ENCODE measurements at regions not wholly inside any gene's neighbourhood (a gene's known extent, or its start where the extent isn't known, plus 50 kb on each side); places are given as distances from the start of the nearest gene placed in this dataset.
"Not testable (repeated sequence)": the region's sequence is repeated elsewhere in the genome, so short reads cannot be mapped to it uniquely, and the experiment has no call there.

DNA sequence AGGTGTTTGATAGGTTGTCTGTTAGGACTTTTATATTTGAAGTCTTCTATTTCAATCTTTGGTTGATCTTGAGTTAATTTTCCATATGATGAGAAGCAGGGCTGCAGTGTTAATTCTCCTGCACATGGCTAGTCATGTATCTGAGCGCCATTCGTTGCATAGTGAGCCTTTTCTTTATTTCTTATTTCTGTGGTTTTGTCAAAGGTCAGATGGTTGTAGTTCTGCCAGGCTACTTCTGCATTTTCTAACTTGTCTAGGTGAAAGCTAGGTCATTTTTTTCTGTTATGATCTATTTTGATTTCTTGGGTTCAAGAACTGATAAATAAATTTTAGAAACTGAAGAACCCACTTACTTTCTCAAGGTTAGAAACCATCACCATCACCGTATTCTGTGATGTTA lies 56.7 kb downstream of the CCDC74A start:
- TF ChIP-seq POLR2A (IDR thresholded peaks at IDR 0.05): no peak
- TF ChIP-seq, protein P1, sequence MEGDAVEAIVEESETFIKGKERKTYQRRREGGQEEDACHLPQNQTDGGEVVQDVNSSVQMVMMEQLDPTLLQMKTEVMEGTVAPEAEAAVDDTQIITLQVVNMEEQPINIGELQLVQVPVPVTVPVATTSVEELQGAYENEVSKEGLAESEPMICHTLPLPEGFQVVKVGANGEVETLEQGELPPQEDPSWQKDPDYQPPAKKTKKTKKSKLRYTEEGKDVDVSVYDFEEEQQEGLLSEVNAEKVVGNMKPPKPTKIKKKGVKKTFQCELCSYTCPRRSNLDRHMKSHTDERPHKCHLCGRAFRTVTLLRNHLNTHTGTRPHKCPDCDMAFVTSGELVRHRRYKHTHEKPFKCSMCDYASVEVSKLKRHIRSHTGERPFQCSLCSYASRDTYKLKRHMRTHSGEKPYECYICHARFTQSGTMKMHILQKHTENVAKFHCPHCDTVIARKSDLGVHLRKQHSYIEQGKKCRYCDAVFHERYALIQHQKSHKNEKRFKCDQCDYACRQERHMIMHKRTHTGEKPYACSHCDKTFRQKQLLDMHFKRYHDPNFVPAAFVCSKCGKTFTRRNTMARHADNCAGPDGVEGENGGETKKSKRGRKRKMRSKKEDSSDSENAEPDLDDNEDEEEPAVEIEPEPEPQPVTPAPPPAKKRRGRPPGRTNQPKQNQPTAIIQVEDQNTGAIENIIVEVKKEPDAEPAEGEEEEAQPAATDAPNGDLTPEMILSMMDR (IDR thresholded peaks at IDR 0.05 in 4 of 5, conservative IDR thresholded peaks at IDR 0.05 in 1 of 5): no peak
- in situ Hi-C loops (cut with MboI; ENCODE audit: low sequenced_read_pairs in 4 of 4): no loop called here
- H3K27ac ChIP-seq: no peak overlapping the region
- peaks cover 0 to 2% (median 0%) of the 10 kb centered on the region in 3 donors for H3K27me3 ChIP-seq
- intact Hi-C loops (cut with DNase I; ENCODE audit: low total_unique reads): no loop called here
- H3K4me1 ChIP-seq: no peaks in the 10 kb centered on the region
- ATAC-seq (no peak), DNase-seq (no peak)
- no peaks in the 10 kb centered on the region for H3K9me3 ChIP-seq
- H3K36me3 ChIP-seq: no peaks in the 10 kb centered on the region
- no peak overlapping the region for H3K4me3 ChIP-seq

DNA sequence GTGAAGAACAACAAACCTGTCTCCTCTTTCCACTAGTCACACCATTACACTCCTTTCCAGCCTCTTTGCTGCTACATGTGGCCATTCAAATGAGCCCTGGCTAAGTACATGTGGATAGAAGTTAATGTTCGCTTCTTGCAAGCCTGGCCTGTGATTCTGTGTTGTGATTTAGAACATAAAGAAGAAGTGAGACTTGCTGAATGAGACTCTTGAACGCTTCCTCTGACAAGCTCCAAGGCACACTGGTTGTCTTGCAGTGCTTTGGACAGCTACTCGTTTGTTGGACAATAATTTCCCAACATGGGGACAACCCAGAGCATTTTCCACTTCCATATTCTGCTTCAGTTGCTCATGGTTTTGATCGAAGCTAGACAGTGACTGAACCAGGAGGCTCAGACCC lies 57.3 kb downstream of the CCDC74A start:
- no peak for DNase-seq
- in situ Hi-C loops (cut with MboI; ENCODE audit: low sequenced_read_pairs in 4 of 4) (no loop called here), intact Hi-C loops (cut with DNase I; ENCODE audit: low total_unique reads) (no loop called here)

DNA sequence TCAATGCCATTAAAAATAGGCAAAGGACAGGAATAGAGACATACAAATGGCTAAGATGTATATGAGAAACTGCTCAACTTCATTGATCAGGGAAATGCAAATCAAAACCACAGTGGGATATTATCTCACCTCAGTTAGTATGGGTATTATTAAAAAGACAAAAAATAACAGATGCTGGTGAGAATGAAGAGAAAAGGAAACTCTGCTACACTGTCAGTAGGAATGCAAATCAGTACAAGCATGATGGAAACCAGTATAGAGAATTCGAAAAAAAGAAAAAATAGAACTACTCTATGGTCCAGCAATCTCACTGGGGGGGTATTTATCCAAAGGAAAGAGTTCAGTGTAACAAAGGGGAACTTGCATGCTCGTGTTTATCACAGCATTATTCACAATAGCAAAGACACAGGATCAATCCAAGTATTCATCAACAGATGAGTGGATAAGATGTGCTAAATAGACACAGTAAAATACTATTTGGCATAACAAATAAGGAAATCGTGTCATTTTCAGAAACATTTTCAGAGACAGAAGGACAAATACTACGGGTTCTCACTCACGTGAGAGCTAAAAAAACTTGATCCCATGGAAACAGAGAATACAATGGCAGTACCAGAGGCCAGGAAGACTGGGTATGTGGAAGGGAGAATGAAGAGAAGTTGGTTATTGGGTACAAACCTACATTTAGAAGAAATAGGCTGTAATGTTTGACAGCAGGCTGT lies 60.6 kb downstream of the CCDC74A start:
- H3K27ac ChIP-seq: no peak overlapping the region
- H3K9me3 ChIP-seq: no peaks in the 10 kb centered on the region
- TF ChIP-seq, protein P1 (IDR thresholded peaks at IDR 0.05 in 4 of 5, conservative IDR thresholded peaks at IDR 0.05 in 1 of 5): no peak
- TF ChIP-seq POLR2A (IDR thresholded peaks at IDR 0.05): no peak
- no peak overlapping the region for H3K4me3 ChIP-seq
- in situ Hi-C loops (cut with MboI; ENCODE audit: low sequenced_read_pairs in 4 of 4) (no loop called here), intact Hi-C loops (cut with DNase I; ENCODE audit: low total_unique reads) (no loop called here)
- no peaks in the 10 kb centered on the region for H3K4me1 ChIP-seq
- no peaks in the 10 kb centered on the region for H3K36me3 ChIP-seq
- no peaks in the 10 kb centered on the region for H3K27me3 ChIP-seq
- DNase-seq (no peak), ATAC-seq (no peak)

More for the DNA sequence above, 57.3 kb downstream of the CCDC74A start:
- ATAC-seq: no peak
- Histone ChIP-seq H3K9me3 (no peaks in the 10 kb centered on the region), H3K36me3 (no peaks in the 10 kb centered on the region), H3K27ac (no peak overlapping the region), H3K27me3 (peaks cover 0 to 2% (median 0%) of the 10 kb centered on the region in 3 donors), H3K4me1 (no peaks in the 10 kb centered on the region), H3K4me3 (no peak overlapping the region)
- no peak for TF ChIP-seq POLR2A (IDR thresholded peaks at IDR 0.05)
- TF ChIP-seq, protein P1 (IDR thresholded peaks at IDR 0.05 in 4 of 5, conservative IDR thresholded peaks at IDR 0.05 in 1 of 5): no peak

DNA sequence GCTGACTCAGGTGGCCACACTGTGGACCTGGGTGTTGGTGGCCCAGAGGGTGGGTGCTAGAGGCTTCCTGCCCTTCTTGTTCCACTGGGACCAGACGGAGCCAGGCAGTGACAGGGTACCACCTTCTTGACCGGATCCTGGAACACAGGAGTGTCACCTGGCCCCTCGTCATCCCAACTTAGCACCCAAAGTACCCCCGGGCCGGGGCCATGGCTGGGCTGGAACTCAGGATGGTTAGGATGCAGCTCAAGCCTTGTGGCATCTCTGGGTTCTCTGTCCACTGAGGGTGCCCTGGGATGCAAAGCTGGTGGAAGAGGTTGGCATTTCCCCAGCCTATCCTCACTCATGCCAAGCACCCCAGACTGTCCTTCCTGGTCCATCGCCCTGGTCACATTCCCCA lies 61.4 kb downstream of the CCDC74A start:
- H3K9me3 ChIP-seq; ATAC-seq; intact Hi-C loops (cut with DNase I; ENCODE audit: low total_unique reads); H3K36me3 ChIP-seq; H3K27ac ChIP-seq; H3K27me3 ChIP-seq; H3K4me3 ChIP-seq; H3K4me1 ChIP-seq; in situ Hi-C loops (cut with MboI; ENCODE audit: low sequenced_read_pairs in 4 of 4); DNase-seq: not testable (repeated sequence)

DNA sequence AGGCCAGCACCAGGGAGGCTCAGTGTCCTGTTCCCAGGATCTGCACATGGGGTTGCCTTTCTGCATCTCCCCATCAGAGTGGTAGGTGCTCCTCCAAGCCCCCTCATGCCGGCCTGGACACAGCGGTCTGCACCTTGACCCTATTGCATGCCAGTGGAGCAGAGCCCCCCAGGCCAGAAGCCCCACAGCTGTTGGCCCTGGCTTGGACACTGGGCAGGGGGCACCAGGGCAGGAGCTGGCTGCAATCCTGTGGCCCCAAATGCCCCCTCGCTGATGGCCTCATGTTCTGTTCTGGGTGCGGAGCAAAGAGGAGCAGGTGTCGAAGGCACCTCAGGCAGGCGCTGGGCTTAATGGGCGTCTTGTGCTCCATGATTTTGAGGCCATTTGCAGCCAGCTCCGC lies 62.7 kb downstream of the CCDC74A start:
- Histone ChIP-seq H3K4me3 (no peak overlapping the region), H3K36me3 (no peaks in the 10 kb centered on the region), H3K27me3 (no peaks in the 10 kb centered on the region), H3K27ac (no peak overlapping the region), H3K9me3 (no peaks in the 10 kb centered on the region), H3K4me1 (no peaks in the 10 kb centered on the region)
- in situ Hi-C loops (cut with MboI; ENCODE audit: low sequenced_read_pairs in 4 of 4): no loop called here
- intact Hi-C loops (cut with DNase I; ENCODE audit: low total_unique reads): no loop called here
- ATAC-seq: no peak
- DNase-seq: no peak
- no peak for TF ChIP-seq POLR2A (IDR thresholded peaks at IDR 0.05)
- TF ChIP-seq, protein P1 (IDR thresholded peaks at IDR 0.05 in 4 of 5, conservative IDR thresholded peaks at IDR 0.05 in 1 of 5): no peak
